Stomach (tissue), 8 donors: ENCODE measurements at regions not wholly inside any gene's neighbourhood (a gene's known extent, or its start where the extent isn't known, plus 50 kb on each side); places are given as distances from the start of the nearest gene placed in this dataset.
"Not testable (repeated sequence)": the region's sequence is repeated elsewhere in the genome, so short reads cannot be mapped to it uniquely, and the experiment has no call there.

Experiments used
- DNase-seq, 2 donors: peaks; one replicate each; pipeline versions ENCODE4 v3.0.0 to v3.0.0-alpha.2; 2013 to 2019
- H3K27ac ChIP-seq, 5 donors: fragments of 200-600 bp in 4 of 5; sonication (generic) in 4 of 5; one replicate each; pipeline ENCODE4 v1.5.1; 2013 to 2019; ENCODE audit warnings: mild to moderate bottlenecking in 1 of 5, moderate library complexity in 1 of 5
- H3K27me3 ChIP-seq, 3 donors: fragments of 200-600 bp; sonication (generic); one replicate each; pipeline ENCODE4 v1.5.1; 2017 to 2019; ENCODE audit warnings: mixed run types in 1 of 3
- H3K36me3 ChIP-seq, 4 donors: fragments of 200-600 bp; sonication (generic); 1 replicate in 3 of 4; 2 replicates in 1 of 4; pipeline ENCODE4 v1.5.1; 2016 to 2019
- H3K4me1 ChIP-seq, 4 donors: fragments of 200-600 bp; sonication (generic); one replicate each; pipeline ENCODE4 v1.5.1; 2016 to 2019
- H3K4me3 ChIP-seq, 4 donors: fragments of 200-600 bp; sonication (generic) in 3 of 4; one replicate each; pipeline ENCODE4 v1.5.1; 2016 to 2019; ENCODE audit warnings: mild to moderate bottlenecking in 1 of 4
- H3K9me3 ChIP-seq, 4 donors: fragments of 200-600 bp; sonication (generic); one replicate each; pipeline ENCODE4 v1.5.1; 2016 to 2019
- WGBS, 5 donors: extraction: QIAGEN DNeasy Blood & Tissue Kit in 3 of 5; methylation state at CpG; one replicate each; pipeline versions ENCODE4 v1.1.5 to v1.1.7; 2013 to 2018; 5-methylcytosine and 5-hydroxymethylcytosine counted together
- intact Hi-C: fragments of 100-400 bp; cut with DNase I; formaldehyde crosslinking; loops from one replicate; pipeline ENCODE4 v1.15.1; 2023; ENCODE audit warnings: low total_unique reads
- small RNA-seq, 4 donors: library from RNA; depleted of rRNA; stranded (forward); fragments of <200 nt; gene quantifications; one replicate each; pipeline ENCODE3, GENCODE V24; 2016
- donor health status: healthy with polysubstance abuse.
- donor health status: Bipolar disorder and iron deficiency.
- donor health status: healthy.

DNA sequence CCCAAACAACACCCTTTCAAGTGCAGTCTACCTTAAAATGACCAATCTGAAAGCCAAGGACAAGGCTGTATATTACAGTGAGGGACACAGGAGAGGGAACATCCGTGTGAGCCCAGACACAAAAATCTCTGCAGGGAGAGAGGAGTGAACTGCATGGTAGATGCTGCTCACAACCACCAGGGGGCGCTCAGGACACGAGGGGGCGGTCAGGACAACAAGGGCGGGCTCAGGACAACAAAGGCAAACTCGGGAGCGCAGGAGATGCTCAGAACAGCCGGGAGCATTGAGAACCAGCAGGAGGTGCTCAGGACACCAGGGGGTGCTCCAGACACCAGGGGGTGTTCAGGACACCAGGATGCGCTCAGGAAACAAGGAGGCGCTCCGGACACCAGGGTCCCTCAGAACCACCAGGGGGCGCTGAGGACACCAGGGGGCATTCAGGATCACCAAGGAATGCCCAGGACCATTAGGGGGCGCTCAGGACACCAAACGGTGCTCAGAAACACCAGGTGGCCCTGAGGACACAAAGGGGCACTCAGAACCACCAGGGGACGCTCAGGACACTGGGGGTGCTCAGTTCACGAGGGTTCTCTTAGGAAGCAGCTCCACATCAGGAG lies 357.0 kb downstream of the TP53TG3F start:
- H3K9me3 ChIP-seq, H3K27me3 ChIP-seq, intact Hi-C loops, H3K4me3 ChIP-seq, H3K27ac ChIP-seq, H3K4me1 ChIP-seq, H3K36me3 ChIP-seq, DNase-seq: not testable (repeated sequence)
- WGBS, 5 donors = no CpG with 5 or more reads among the region's 16 CpGs

DNA sequence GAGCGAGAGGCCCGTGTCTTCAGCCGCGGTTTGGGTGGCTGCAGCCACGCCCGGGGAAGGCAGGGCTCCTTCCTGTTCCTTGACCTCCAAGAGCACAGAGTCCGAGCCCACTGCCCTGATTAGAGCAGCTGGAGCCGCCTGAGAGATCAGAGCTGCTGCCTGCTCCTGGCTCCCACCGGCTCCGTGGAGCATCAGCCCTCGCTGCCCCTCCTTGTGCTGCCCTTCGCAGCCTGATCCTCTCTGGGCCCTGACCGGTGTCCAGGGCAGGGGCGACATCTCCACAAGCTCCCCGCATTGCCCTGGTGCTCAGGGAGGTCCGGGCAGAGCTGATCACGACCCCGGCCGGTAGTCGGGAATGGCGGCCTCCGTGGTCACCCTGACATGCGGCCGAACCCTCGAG lies 365.3 kb downstream of the TP53TG3F start:
- H3K27ac ChIP-seq, H3K4me1 ChIP-seq, H3K4me3 ChIP-seq, DNase-seq, H3K27me3 ChIP-seq, intact Hi-C loops, H3K9me3 ChIP-seq, H3K36me3 ChIP-seq: not testable (repeated sequence)
- WGBS, 5 donors = 80 to 100% (median 89%) methylated on average over 4 to 15 of the region's 25 CpGs

DNA sequence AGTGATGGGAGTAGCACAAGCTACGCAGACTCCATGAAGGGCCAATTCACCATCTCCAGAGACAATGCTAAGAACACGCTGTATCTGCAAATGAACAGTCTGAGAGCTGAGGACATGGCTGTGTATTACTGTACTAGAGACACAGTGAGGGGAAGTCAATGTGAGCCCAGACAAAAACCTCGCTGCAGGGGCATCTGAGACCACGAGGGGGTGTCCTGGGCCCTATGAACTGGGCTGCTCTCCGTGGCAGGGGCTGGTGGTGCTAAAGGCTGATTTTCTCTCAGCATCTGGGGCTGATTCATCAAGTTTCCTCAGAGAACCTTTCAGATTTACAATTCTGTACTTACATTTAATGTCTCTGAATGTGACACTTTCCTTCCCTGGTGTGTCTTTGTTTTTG lies 368.1 kb downstream of the TP53TG3F start:
- 55 to 83% (median 75%) methylated on average over 2 of the region's 5 CpGs for WGBS, 5 donors
- H3K4me1 ChIP-seq, H3K9me3 ChIP-seq, H3K36me3 ChIP-seq, H3K27me3 ChIP-seq, DNase-seq, H3K4me3 ChIP-seq, H3K27ac ChIP-seq, intact Hi-C loops: not testable (repeated sequence)

DNA sequence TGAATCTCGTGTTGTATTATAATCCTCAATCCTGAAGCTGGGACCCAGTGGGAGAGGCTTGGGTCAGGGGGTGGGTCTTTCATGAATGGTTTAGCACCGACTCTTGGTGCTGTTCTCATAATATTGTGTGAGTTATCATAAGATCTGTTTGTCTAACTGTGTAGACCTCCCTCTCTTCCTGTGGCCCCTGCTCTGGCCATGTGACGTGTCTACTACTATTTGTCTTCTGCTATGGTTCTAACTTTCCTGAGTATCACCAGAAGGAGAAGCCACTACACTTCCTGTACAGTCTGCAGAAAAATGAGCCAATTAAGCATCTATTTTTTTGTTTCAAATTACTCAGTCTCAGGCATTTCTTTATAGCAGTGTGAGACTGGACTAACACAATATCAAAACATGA lies 379.7 kb downstream of the TP53TG3F start:
- H3K4me3 ChIP-seq, H3K9me3 ChIP-seq, H3K27me3 ChIP-seq, intact Hi-C loops, H3K4me1 ChIP-seq, DNase-seq, H3K36me3 ChIP-seq, H3K27ac ChIP-seq: not testable (repeated sequence)
- 17% methylated on average over 1 of the region's 3 CpGs; no CpG with 5 or more reads in 4 of the 5 donors for WGBS, 5 donors

DNA sequence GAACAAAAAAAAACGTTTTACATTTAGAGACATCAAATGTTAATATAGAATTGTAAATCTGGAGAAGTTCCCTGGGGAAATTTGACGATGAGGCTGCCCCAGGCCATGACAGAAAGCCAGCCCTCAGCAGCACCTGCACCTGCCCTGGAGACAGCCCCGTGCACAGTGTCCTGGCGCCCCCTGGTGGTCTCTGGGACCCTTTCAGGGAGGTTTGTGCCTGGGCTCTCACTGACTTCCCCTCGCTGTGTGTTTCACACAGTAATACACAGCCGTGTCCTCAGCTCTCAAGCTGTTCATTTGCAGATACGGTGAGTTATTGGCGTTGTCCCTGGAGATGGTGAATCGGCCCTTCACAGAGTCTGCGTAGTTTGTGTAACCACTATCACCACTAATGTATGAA lies 385.1 kb downstream of the TP53TG3F start:
- DNase-seq = peak in 1 of 2 donors; percentile 29
- H3K4me3 ChIP-seq, H3K4me1 ChIP-seq, H3K27ac ChIP-seq, intact Hi-C loops, H3K36me3 ChIP-seq, H3K9me3 ChIP-seq, H3K27me3 ChIP-seq: not testable (repeated sequence)
- 32 to 53% (median 43%) methylated on average over 6 to 8 of the region's 10 CpGs; no CpG with 5 or more reads in 1 of the 5 donors for WGBS, 5 donors

Small RNA genes lying in the stretch of these regions (small RNA-seq; reads per million reads assigned to genes)
- gene AC136428.2 = 0 reads per million in 4 donors
- gene ENPP7P13 = 0 reads per million in 4 donors
